ENCODE measurements at regions not wholly inside any gene's neighbourhood (a gene's known extent, or its start where the extent isn't known, plus 50 kb on each side); places are given as distances from the start of the nearest gene placed in this dataset.

DNA sequence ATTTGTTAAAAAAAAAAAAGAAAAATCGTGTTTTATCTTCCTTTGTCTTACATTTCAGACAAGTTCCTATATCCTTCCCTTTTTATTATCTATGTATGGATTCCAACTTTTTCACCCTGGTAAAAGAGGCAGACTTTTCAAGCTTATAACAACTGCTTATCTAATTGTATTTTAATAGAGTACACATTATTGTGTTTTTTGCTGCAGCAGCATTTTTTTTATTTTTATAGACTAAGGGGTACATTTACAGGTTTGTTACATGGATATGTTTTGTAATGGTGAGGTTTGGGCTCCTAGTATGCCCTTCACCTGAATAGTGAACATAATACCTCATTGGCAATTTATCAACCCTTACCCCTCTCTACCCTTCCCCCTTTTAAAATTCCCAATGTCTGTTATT is 195.0 kb upstream of the RGMB start:
- ChIA-PET CTCF (no interaction called here), POLR2A (no interaction called here)
- no peak for DNase-seq
- H3K4me3 Mint-ChIP-seq: no peak overlapping the region
- H3K4me1 Mint-ChIP-seq (ENCODE audit: low read depth): no peaks in the 10 kb centered on the region
- H3K9me3 Mint-ChIP-seq: no peaks in the 10 kb centered on the region
- no peaks in the 10 kb centered on the region for H3K36me3 Mint-ChIP-seq (ENCODE audit: low read depth)
- TF ChIP-seq, protein P1, sequence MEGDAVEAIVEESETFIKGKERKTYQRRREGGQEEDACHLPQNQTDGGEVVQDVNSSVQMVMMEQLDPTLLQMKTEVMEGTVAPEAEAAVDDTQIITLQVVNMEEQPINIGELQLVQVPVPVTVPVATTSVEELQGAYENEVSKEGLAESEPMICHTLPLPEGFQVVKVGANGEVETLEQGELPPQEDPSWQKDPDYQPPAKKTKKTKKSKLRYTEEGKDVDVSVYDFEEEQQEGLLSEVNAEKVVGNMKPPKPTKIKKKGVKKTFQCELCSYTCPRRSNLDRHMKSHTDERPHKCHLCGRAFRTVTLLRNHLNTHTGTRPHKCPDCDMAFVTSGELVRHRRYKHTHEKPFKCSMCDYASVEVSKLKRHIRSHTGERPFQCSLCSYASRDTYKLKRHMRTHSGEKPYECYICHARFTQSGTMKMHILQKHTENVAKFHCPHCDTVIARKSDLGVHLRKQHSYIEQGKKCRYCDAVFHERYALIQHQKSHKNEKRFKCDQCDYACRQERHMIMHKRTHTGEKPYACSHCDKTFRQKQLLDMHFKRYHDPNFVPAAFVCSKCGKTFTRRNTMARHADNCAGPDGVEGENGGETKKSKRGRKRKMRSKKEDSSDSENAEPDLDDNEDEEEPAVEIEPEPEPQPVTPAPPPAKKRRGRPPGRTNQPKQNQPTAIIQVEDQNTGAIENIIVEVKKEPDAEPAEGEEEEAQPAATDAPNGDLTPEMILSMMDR (IDR thresholded peaks at IDR 0.05): no peak
- Histone ChIP-seq H3K4me3 (ENCODE audit: low read length) (no peak overlapping the region), H3K9me3 (ENCODE audit: control insufficient read depth in 1 of 2, insufficient read depth in 1 of 2, low read length in 2 of 2) (peaks cover 0 to 7% of the 10 kb centered on the region in 2 experiments), H3K27ac (ENCODE audit: low read depth in 1 of 2, low read length in 2 of 2) (no peak overlapping the region), H3K4me1 (ENCODE audit: insufficient read depth, low read length) (no peaks in the 10 kb centered on the region), H3K27me3 (ENCODE audit: control insufficient read depth in 1 of 2, insufficient read depth in 2 of 2, low read length in 2 of 2) (no peaks in the 10 kb centered on the region), H3K36me3 (ENCODE audit: insufficient read depth, low read length) (no peaks in the 10 kb centered on the region)
- no peak for ATAC-seq (ENCODE audit: poor library complexity)
- intact Hi-C loops (cut with DNase I, micrococcal nuclease): no loop called here
- no peak overlapping the region for H3K27ac Mint-ChIP-seq
- H3K27me3 Mint-ChIP-seq: peaks cover 10% of the 10 kb centered on the region

DNA sequence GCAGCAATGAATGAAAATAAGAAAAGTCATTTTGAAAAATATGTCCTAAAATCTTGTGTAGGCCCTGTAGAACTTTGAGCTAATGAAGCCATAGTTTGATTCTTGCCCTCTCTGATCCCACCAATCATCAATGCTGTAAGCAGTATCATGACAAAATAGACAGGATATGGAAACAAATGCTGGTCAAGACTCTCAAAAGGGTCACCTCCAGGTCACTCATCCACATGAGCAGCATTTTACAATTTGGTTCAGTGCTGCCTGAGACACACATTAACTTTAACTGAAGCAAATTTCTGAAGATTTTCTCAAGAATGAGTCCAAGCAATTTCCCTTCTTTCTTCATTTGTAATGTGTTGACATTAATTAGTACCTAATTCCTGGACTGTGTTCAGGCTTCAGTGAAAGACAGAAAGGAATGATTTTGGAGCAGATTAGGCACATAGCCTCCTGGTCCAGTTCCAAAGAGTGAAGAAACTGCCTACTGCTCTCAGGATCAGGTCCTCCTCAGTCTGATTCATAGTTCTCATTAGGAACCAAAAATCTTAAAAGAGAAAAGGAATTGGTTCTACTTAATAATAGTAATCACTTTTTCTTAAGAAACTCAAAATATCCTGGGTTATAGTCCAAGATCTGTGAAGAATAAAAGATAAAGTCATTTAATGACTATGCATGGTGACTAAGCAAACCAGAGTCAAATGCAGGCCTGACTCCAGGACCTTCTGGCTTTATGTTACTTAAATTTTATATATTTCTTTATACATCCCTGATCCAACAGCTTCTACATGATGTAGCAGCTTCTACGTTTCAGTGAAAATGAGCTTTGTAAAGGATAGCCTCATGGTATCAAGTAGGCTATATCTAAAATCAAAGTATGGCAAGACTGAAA is 192.1 kb upstream of the RGMB start:
- ATAC-seq (ENCODE audit: poor library complexity): no peak
- Mint-ChIP-seq H3K27me3 (peaks cover 4% of the 10 kb centered on the region), H3K4me1 (ENCODE audit: low read depth) (no peaks in the 10 kb centered on the region), H3K36me3 (ENCODE audit: low read depth) (no peaks in the 10 kb centered on the region), H3K4me3 (no peak overlapping the region), H3K27ac (no peak overlapping the region), H3K9me3 (no peaks in the 10 kb centered on the region)
- DNase-seq: no peak
- ChIA-PET POLR2A (no interaction called here), CTCF (no interaction called here)
- Histone ChIP-seq H3K9me3 (ENCODE audit: control insufficient read depth in 1 of 2, insufficient read depth in 1 of 2, low read length in 2 of 2) (peaks cover 0 to 5% of the 10 kb centered on the region in 2 experiments), H3K4me1 (ENCODE audit: insufficient read depth, low read length) (no peaks in the 10 kb centered on the region), H3K27me3 (ENCODE audit: control insufficient read depth in 1 of 2, insufficient read depth in 2 of 2, low read length in 2 of 2) (no peaks in the 10 kb centered on the region), H3K27ac (ENCODE audit: low read depth in 1 of 2, low read length in 2 of 2) (no peak overlapping the region), H3K36me3 (ENCODE audit: insufficient read depth, low read length) (no peaks in the 10 kb centered on the region), H3K4me3 (ENCODE audit: low read length) (no peak overlapping the region)
- TF ChIP-seq, protein P1 (IDR thresholded peaks at IDR 0.05): no peak
- intact Hi-C loops (cut with DNase I, micrococcal nuclease): no loop called here

DNA sequence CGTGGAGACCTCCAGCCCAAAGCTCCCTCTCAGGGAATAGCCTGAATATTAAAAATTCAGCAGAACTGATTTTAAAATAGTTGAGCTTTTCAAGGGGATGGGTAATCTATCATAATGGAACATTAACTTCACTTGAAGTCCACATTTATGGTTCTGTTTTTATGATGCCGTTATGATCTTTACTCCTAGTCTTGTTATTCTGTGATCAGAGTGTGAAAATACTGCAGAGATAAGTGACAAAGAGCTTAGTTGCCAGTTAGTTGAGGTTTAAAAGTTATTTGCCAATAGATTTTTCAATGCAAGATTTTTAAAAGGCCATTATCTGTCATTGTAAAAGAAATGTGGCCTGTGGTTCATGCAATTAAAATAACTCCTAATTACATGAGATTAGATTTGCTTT is 189.9 kb upstream of the RGMB start:
- no peak overlapping the region for H3K4me3 Mint-ChIP-seq
- ATAC-seq (ENCODE audit: poor library complexity): no peak
- H3K27ac Mint-ChIP-seq: no peak overlapping the region
- ChIA-PET CTCF (no interaction called here), POLR2A (interaction anchor here (0.7 kb wide), 1 partner anchor 175 kb away, joined by 5 read pairs; no protein-coding TSS in a partner anchor)
- intact Hi-C loops (cut with DNase I, micrococcal nuclease): no loop called here
- Histone ChIP-seq H3K27me3 (ENCODE audit: control insufficient read depth in 1 of 2, insufficient read depth in 2 of 2, low read length in 2 of 2) (no peaks in the 10 kb centered on the region), H3K4me3 (ENCODE audit: low read length) (no peak overlapping the region), H3K27ac (ENCODE audit: low read depth in 1 of 2, low read length in 2 of 2) (no peak overlapping the region), H3K9me3 (ENCODE audit: control insufficient read depth in 1 of 2, insufficient read depth in 1 of 2, low read length in 2 of 2) (no peaks in the 10 kb centered on the region), H3K36me3 (ENCODE audit: insufficient read depth, low read length) (no peaks in the 10 kb centered on the region), H3K4me1 (ENCODE audit: insufficient read depth, low read length) (no peaks in the 10 kb centered on the region)
- peaks cover 8% of the 10 kb centered on the region for H3K27me3 Mint-ChIP-seq
- TF ChIP-seq, protein P1 (IDR thresholded peaks at IDR 0.05): no peak
- no peaks in the 10 kb centered on the region for H3K36me3 Mint-ChIP-seq (ENCODE audit: low read depth)
- H3K9me3 Mint-ChIP-seq: no peaks in the 10 kb centered on the region
- DNase-seq: no peak
- H3K4me1 Mint-ChIP-seq (ENCODE audit: low read depth): no peaks in the 10 kb centered on the region
